HG03045 (cell line): ENCODE measurements at regions not wholly inside any gene's neighbourhood (a gene's known extent, or its start where the extent isn't known, plus 50 kb on each side); places are given as distances from the start of the nearest gene placed in this dataset.
"Not testable (repeated sequence)": the region's sequence is repeated elsewhere in the genome, so short reads cannot be mapped to it uniquely, and the experiment has no call there.

Source experiments
- ATAC-seq: cut with Tn5 transposase; IDR thresholded peaks from one replicate; pipeline ENCODE4 v1.9.1; 2021; ENCODE audit warnings: mild to moderate bottlenecking, moderate library complexity; ENCODE audit not compliant: unreplicated experiment

DNA sequence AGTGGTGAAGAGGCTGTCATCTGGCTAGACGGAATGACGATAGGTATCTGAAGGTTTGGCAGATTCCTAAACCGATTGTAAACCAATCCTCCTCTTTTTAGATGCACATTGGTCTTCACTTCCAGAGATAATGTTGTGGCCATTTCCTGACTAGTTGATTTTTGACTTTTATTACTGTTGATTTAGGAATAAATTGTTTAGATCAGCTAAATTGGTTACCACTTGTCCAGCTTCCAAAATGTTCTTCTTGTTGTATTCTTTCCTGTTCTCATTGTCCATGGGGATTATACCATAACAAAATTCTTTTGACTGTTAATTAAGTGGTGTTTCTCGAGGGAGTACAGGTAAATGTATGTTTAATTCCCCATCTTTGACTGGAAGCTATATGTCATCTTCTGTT lies 119.7 kb downstream of the MACROH2A1 start:
- ATAC-seq = no peak

DNA sequence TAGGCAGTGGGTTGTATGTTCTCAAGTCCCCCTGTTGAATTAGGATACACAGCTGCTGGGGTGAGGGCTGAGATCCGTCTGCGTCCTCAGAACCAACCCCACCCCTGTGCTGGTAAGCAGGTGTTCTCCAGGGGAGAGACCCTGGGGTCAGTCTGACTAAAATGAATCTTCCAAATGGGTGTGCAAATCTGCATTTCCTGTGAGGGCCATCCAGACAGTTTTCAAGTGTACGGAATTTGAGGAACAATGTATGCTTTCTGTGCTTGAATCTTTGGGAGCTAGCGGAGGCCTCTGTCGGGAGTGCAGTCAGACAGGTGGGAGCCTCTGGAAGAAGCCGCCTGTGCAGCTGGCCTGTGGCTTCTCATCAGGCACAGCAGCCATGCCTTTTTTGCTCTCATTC lies 122.9 kb downstream of the MACROH2A1 start:
- ATAC-seq = no peak

DNA sequence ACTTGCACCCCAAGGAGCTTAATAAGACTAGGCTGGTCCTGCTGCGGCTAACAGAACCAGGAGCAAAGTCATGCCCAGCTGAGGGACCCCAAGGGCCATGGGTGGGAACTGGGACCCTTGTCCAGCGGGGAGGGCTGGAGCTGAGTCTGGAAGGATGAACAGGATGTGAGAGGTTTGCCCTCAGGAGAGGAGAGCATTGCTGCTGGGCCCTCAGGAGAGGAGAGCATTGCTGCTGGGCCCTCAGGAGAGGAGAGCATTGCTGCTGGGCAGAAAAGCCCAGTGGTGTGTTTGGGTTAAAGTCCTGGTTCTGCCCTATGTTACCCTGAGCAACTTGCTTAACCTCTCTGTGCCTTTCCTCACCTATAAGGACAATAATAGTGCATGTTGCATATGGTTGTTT lies 125.8 kb downstream of the MACROH2A1 start:
- no peak for ATAC-seq

DNA sequence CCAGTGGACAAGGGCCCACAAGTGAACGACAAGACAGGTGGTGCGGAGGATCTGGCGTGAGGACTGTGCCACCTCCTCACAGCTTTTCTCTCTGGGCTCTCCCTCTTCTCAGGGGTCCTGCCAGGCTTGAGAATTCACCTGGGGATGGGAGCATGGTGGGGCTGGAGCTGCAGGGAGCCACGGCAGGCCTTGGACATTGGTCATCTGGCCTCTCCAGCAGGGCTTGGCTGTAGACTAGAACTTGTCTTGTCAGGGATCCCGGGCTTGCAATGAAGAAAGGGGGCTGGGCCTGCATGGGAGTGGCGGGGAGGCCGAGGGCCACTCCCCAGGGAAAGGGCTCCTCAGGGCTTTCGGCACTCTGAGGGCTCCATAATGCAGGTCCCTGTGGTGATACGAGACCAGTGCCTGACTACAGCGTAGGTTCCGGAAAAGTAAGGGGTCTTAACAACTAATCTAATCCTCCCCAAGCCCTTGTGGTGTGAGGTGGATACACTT lies 126.7 kb downstream of the MACROH2A1 start:
- no peak for ATAC-seq

DNA sequence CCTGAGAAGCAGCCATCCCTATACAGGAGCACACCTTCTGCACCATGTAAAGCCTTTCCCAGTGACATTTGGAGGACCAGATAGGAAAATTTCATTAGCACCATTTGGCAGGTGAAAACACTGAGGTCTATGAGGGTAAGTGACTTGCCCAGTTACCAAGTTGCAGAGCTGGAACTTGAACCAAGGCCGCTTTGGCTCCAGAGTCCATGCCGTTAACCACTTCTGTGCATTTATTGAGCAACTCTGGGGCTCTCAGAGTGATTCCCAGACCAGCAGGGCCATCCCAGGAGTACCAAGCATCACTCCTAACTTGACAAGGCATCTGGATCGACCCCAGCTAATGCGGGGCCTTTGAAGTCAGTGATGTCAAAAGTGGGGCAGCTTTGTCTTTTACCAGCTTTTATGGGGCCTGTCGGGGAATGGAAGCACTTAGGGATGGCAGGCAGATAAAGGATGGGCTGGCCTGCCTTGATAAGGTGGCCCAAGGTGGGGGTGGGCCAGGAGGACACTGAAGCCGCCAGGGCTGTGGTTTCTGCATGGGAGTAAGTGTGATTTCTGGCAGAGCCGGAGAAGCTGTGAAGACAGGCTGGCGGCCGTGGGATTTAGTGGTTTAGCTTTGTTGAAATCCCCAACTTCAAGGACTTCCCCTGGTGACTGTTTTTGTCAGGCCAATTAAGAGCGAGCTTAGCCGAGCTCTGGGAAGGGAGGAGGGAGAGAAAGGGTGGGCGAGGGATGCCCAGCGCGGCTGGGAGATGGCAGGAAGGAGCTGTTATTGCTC lies 127.3 kb downstream of the MACROH2A1 start:
- no peak for ATAC-seq

DNA sequence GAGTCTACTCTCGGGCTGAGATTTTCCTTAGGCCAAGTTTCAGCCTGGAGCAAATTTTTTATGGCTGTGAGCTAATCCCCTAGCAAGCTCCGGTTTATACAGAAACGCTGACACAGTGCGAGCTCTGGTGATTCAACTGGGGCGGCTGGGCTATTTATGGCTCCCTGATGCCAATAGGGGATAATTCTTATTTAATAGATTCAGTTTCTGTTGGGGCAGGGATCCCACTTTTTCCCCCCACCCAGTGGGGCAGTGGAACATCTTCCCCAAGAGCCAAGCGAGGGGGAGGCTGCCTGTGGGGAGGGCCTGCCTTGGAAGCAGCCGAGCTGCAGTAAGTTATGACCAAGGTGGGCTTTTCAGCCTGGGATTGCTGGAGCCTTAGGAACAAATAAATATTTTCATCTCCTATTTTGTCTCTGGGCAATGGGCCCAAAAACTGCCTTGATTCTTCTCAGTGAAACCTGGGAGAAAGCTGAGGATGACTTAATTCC lies 129.1 kb downstream of the MACROH2A1 start:
- no peak for ATAC-seq

DNA sequence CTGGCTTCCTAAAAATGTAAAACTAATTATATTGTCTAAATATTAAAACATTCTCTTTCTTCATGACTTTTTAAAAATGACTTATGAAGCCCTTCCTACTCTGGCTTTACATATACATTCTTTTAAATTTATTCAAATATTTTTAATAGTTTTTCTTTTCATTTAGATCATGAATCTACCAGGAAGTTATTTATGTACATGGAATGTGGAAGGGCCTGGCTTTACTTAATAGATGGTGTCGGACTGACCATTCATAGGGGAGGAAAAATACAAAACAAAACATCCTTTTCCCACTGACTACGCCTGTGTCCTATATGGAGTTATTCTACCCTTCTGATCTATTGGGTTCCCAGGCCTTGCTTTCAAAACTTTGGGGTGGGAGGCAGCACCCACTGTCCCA lies 129.8 kb downstream of the MACROH2A1 start:
- ATAC-seq = no peak

DNA sequence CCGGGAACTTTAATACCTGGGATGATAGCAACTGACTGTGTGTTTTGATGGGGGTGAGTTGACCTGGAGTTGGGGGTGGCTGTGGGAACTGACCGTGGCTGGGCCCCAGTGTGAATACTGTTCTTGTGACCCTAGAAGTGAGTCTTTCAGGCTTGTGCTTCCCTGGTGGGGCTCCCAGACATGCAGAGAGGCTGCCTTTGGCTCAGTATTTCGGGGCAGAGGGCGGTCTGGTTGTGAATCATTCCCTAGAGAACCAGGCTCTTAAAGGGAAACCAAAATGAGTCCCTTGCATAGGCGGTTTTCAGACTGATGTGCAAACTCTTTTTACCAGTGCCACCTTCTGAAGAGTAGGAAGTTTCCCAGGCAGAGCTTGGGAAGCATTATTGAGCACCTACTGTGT lies 132.1 kb downstream of the MACROH2A1 start:
- no peak for ATAC-seq

DNA sequence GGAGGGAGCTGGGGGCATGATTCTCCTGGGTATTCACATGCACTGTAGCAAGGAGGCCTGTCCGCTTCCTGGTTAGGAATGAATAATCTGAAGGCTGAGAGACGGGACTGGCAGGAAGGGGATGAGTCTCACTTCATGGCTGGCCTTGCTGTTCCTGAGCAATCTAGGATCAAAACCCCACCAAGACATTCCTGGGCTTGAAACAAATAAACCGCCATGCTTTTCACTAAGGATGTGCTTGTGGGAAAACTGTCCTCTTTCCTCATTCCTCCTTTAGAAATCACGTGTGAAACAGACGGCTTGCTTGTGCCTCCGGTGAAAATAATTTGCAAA lies 132.8 kb downstream of the MACROH2A1 start:
- ATAC-seq = no peak

DNA sequence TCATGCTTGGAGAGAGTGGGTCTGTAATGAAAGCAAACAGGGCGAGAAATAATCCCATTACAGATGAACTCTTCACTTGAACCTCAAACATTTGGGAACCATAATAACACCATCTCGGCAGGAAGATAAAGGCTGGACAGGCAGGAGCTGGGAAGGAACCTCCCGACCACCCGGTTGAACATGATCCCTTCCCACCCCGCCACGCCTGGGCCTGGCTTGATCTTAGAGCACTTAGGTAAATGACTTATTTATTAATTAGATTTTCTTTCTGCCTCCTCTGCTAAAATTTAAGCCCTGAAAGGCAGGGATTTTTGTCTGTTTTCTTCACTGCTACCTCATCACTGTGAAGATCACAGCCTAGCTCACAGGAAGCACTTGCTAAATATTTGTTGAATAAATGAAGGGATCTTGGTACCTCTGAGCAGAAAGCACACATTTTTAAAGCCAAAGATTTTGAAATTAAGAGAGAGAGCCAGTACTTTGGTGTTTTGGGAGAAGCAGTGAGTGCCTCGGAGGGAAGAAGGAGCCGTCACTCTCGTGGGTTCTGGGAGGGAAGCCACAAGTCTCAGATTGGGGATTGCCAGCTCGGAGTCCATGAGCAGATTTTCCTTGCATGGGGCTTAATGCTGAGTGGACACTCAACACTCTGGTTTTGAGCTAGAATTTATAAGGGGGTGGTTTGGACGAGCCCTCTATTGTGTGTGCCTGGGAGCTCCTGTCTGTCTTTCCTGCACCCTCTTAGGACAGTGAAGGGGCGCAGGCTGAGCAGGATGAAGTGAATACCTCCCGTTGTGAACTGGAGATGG lies 133.3 kb downstream of the MACROH2A1 start:
- ATAC-seq = no peak

DNA sequence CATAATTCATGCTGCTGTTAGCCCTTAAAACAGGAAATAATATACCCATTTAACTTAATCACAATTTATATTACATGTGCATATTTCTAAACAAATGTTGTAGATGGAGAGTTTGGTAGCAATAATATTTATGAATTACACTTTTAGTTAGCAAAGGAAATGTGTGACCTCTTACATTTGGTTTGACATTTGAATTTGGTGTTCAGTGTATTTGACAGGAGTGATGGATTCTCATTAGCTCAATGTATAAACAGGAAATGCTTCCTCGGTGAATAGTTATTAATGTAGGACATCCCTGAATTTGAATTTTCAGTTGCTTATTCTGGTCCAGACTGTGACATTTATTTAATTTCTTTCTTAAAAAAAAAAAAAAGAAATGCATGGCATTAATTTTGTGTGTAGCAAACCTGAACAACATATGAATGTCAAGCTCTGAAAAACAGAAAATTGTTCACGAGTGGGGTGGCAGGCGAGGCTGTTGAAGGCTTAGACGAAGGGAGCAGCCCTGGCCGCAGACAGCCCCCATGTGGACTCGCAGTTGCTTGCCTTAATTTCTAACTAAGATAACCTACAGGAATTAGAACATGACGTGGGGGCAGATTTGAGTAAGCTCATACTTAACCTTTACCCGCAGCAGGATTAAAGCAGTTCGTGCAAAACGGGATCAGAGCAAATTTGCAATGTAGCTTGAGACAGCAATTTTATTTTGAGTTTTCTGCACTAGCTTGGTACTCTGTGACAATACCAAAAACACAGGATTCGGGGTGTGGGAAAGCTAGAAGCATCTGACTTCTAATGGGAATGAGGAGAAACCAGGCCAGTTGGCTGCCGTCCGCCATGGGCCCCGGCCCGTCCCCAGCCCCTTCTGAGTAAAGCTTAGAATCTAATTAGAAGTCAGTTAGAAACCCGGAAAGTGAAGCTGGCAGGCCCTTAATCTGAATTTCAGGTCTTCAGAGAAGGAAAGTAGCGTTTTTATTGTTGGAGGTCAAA lies 134.3 kb downstream of the MACROH2A1 start:
- ATAC-seq = no peak

DNA sequence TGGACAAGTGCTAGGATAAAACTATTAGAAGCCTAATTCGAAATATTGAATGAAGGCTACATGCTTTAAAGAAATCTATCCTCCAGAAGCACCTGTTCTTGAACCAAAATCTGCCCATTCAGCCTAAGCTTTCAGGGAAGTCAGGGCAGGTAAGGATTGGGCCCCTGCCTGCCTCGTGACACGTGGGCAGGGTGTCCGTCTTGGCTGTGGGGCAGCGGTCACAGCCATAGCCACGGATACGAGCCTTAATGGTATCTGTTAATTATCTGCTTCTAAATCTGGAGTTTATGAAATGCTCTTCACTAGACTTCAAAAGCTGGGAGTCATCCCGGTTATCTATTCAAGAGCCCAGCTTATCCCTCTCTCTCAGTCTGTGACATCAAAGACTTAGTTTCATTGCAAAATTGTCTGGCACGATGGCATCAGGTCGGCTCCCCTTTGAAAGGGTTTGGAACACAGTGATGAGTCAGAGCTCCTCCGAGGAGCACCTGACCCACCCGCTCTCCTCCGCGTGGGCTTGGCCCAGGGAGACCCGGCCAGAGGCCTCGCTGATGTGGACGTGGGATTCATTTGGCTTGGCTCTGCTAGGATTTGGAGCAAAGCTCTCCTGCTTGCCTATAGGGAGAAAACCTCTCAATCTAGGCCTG lies 135.9 kb downstream of the MACROH2A1 start:
- no peak for ATAC-seq

DNA sequence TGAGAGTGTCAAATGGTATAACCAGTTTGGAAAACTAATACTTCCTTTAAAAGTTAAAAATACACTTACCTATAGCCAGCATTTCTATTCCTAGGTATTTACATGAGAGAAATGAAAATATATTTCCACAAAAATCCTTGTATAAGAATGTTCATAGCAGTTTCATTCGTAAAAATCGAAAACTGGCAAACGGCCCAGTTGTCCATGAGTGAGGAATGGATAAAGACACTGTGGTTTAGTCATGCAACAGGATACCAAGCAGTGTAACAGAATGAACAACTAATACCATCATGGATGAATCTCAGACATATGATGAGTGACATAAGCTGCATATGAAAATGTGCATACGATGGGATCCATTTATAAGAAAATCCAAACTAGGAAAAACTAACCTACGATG lies 136.7 kb downstream of the MACROH2A1 start:
- ATAC-seq = no peak

DNA sequence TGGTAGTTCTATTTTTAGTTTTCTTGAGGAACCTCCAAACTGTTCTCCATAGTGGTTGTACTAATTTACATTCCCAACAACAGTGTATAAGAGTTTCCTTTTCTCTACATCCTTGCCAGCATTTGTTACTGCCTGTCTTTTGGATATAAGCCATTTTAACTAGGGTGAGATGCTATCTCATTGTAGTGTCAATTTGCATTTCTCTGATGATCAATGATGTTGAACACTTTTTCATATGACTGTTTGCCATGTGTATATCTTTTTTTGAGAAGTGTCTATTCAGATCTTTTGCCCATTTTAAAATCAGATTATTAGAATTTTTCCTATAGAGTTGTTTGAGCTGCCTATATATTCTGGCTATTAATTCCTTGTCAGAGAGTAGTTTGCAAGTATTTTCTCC lies 138.9 kb downstream of the MACROH2A1 start:
- ATAC-seq = not testable (repeated sequence)

DNA sequence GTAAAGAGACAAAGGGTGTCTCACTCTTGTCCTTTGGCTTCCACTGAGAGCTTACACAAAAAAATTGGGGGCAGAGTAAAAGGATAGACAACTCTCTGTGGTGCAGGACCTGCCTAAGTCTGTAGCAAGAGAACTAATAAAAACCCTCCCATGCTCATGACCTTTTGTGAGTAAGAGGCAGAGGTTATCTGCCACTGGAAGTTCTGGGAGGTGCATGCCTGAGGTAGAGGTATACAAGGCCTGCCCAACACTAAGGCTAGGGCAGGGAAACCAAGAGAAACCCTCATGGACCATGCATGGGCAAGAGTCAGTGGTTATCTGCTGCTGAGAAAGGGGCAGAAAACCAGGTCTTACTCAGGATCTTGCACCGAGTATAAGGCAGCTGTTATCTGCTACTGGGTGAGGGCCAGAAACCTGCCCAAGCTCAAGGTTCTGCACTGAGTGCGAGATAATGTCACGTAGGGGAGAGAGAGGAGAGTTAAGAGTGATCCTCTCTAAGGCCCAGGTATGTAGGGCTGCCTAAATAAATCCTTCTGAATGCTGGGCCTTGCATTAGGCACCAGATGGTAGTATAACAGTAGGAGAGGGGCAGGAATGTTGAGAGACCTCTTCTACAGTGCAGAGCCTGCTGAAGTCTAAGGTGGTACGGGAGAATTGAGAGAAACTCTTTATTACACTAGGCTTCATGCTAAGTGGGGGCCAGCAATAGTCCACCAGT lies 143.4 kb downstream of the MACROH2A1 start:
- ATAC-seq = no peak

DNA sequence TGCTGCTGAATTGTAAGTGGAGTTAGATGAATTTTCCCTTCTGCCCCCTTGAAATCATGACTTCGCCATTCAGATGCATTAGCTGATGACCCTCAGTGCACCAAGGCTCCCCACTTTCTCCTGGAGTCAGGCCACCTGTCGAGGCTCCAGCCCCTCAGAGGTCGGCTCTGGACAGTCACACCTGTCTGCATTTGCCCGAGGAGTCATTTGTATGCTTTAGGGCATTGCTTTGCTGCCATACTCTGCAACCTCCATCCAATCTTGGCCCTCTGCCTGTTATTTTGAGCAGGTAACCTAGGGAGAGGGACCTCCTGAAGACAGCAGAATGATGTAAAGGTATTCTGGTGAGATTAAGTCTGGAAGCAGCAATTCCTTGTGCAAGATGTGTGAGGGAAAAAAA lies 144.8 kb downstream of the MACROH2A1 start:
- no peak for ATAC-seq

DNA sequence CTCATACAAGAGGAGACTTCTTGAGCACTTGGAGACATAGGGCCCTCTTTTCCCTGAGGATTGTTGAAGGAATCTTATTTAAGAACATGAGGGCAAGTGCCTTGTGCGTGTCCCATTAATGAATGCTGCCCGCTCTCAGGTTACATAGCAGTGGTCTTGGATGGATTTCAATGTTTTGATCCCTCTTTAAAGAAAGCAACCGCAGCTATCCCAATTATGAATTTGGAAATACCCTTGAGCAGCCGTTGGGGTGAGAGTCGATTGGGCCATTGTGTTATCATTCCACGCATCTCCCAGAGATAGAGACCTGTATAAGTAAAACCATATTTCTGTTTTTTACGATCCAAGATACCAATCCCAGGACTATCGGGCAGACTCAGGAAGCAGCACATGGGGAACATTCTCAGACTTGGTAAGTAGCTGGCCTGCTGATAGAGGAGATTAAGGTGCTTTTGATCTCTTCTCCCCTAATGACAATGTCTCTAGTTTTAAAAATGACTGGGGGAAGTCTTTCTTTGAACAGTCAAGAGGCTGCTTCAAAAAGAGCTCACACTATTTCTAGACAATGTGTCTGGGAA lies 145.3 kb downstream of the MACROH2A1 start:
- no peak for ATAC-seq

DNA sequence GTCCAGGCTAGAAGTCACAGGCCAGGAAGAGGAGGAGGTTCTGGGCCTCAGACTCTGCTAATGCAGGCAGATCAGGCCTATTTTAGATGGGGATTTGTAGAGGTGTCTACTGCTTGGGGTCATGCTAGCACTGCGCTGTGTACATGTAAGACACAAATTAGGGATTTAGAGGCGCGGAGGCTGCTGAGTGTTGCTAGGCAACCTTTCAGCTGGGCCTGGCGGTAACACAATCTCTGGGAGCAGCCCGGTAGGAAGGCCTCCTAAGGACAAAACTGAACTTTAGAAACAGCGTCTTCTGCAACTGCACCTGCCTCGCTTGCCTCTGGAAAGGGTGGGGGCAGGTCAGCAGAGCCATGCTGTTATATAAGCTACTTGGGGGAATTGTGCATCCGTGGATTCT lies 147.9 kb downstream of the MACROH2A1 start:
- ATAC-seq = no peak

DNA sequence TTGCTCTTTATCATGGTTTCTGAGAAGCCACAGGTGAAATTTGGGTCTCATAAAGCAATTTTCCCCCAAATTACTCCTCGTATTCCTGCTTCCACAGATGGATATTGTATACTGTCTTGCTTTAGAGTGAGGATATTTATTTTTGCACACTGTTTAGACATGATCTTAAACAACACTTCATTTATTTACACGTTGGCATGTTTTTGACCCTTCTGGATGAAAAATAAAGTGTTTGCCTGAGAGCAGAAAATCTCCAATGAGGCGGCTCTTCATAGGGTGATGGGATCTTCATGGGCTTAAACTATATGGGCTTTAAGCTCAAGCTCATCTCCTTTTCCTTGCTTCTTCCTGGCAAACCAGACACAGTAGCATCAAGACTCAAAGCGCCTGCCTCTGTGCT lies 148.4 kb downstream of the MACROH2A1 start:
- ATAC-seq = no peak
